ENCODE measurements at regions not wholly inside any gene's neighbourhood (a gene's known extent, or its start where the extent isn't known, plus 50 kb on each side); places are given as distances from the start of the nearest gene placed in this dataset.

DNA sequence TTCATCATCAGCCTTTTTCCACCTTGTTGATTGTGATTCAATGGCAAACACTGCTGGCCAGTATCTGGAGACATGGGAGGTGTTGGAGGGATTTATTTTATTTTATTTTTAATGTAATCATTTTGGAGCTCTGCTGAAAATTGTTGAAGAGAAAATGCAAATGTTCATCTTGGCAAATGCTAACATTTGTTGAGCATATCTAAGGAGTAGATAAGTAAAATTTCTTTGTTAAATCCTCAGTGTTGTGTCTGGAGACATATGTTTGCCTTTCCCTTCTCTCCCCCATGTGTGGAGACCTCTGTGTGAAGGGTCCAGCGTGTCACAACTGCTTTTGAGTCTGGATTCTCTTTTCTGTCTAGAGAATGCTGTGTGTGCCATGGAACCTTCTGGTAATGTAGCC is 300.3 kb downstream of the FZD1 start:
- no peak for DNase-seq (ENCODE audit: extremely low read depth, insufficient read length)
- TF ChIP-seq, protein P1, sequence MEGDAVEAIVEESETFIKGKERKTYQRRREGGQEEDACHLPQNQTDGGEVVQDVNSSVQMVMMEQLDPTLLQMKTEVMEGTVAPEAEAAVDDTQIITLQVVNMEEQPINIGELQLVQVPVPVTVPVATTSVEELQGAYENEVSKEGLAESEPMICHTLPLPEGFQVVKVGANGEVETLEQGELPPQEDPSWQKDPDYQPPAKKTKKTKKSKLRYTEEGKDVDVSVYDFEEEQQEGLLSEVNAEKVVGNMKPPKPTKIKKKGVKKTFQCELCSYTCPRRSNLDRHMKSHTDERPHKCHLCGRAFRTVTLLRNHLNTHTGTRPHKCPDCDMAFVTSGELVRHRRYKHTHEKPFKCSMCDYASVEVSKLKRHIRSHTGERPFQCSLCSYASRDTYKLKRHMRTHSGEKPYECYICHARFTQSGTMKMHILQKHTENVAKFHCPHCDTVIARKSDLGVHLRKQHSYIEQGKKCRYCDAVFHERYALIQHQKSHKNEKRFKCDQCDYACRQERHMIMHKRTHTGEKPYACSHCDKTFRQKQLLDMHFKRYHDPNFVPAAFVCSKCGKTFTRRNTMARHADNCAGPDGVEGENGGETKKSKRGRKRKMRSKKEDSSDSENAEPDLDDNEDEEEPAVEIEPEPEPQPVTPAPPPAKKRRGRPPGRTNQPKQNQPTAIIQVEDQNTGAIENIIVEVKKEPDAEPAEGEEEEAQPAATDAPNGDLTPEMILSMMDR (IDR thresholded peaks at IDR 0.05; ENCODE audit: insufficient read depth, low read length, poor library complexity, severe bottlenecking): no peak
- H3K36me3 ChIP-seq (ENCODE audit: control insufficient read depth, insufficient read depth, low read length): no peaks in the 10 kb centered on the region
- no peaks in the 10 kb centered on the region for H3K27me3 ChIP-seq (replicated peaks; ENCODE audit: control insufficient read depth, insufficient read depth, low read length)
- no peak overlapping the region for H3K4me3 ChIP-seq (replicated peaks; ENCODE audit: low read depth, low read length)

DNA sequence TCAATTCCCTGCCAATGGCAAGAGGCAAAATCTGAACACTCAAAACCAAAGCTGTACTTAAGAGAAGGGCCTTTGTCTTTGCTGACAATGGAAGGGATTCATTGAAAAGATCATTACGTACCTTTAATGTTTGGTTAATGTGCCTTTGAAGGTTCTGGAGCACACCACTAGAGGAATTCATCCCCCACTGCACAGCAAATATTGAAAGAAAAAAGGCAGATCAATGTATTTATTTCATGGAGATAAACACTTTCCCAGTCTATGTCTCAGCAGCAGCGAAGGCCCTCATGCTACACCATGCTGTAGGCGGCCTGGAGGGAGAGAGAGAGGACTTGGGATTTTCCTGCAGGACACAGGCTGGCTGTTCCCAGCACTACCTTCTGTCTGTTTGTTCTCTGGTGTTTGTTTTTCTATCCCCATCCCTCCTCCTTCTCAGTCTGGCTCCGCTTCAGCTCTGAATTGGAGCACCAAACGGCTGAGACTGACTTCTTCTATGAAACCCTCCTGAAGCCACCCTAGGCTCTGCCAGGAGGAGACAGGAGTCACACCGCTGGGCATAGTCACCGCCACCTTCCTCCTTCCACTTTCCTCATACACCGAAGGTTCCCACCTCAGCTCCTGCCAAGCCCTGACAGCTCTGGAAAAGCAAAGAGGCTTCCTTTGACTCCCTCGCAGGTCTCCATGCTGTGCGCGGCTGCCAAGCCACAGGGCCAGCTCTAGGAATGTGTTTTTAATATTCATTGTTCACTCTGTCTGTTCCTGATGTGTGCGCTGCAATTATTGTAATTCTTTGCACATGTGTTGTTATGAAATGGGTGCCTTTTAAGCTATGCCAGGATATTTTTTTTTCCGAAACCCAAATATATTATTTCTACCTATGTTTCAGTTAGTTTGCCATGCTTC is 301.5 kb downstream of the FZD1 start:
- Histone ChIP-seq H3K4me3 (replicated peaks; ENCODE audit: low read depth, low read length) (no peak overlapping the region), H3K27me3 (replicated peaks; ENCODE audit: control insufficient read depth, insufficient read depth, low read length) (no peaks in the 10 kb centered on the region), H3K36me3 (ENCODE audit: control insufficient read depth, insufficient read depth, low read length) (no peaks in the 10 kb centered on the region)
- no peak for DNase-seq (ENCODE audit: extremely low read depth, insufficient read length)
- TF ChIP-seq, protein P1 (IDR thresholded peaks at IDR 0.05; ENCODE audit: insufficient read depth, low read length, poor library complexity, severe bottlenecking): no peak

DNA sequence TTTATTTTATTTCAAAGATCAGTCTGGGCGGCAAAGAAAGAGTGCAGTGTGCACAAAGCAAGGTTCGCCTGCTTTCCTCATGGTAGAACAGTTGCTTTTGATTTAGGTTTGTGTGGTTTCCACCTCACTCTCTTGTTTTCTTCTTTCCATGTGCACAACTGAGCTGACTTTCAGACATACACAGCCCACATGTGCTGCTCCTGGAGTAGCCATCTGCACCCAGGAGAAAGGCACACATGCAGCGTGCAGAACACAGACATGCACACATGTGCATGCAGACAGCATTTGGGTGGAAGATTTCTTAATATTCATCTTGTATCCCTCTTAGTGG is 302.1 kb downstream of the FZD1 start:
- Histone ChIP-seq H3K4me3 (replicated peaks; ENCODE audit: low read depth, low read length) (no peak overlapping the region), H3K36me3 (ENCODE audit: control insufficient read depth, insufficient read depth, low read length) (no peaks in the 10 kb centered on the region), H3K27me3 (replicated peaks; ENCODE audit: control insufficient read depth, insufficient read depth, low read length) (no peaks in the 10 kb centered on the region)
- no peak for DNase-seq (ENCODE audit: extremely low read depth, insufficient read length)
- TF ChIP-seq, protein P1 (IDR thresholded peaks at IDR 0.05; ENCODE audit: insufficient read depth, low read length, poor library complexity, severe bottlenecking): no peak

DNA sequence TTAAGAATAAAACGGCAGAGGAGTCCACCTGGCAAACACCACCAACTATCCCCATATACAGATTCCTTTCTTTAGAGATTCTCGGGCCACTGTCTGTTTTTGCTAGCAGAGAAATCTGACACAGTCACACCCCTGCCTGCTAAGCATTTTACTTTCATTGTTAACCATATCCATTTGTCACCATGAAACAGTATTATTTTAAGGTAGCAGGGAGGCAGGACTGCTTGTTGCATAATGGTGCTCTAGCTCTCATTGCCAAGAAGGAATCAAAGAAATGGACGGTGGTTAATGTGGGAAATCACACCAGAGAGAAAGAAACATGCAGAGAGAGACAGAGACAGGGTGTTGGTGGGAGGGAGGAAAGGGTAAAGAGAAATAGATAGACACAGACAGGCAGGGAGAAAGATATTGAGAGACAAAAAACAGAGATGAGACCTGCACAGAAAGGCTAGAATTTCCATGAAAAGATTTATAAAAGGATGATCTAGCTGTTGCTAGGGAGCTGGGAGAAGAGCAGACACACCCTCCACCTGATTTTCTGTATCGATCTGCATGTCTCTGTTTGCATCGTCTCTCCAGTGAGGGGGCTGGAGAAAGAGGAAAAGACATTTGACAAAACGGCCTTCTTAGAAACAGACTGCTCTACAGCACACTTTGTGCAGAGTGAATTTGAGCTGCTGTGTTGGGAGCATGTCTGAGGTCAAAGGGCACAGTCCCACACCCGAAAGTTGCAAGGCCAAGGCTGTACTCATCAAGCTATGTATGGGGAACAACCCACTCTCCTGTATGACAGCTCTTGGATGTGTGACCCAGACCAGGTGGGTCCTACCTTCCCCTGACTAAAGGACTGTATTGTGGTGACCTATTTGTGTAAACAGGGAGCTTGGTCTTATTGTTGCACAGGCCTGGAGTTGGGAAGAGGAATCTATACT is 303.1 kb downstream of the FZD1 start:
- TF ChIP-seq, protein P1 (IDR thresholded peaks at IDR 0.05; ENCODE audit: insufficient read depth, low read length, poor library complexity, severe bottlenecking): no peak
- no peak overlapping the region for H3K4me3 ChIP-seq (replicated peaks; ENCODE audit: low read depth, low read length)
- no peak for DNase-seq (ENCODE audit: extremely low read depth, insufficient read length)
- H3K27me3 ChIP-seq (replicated peaks; ENCODE audit: control insufficient read depth, insufficient read depth, low read length): no peaks in the 10 kb centered on the region
- no peaks in the 10 kb centered on the region for H3K36me3 ChIP-seq (ENCODE audit: control insufficient read depth, insufficient read depth, low read length)

DNA sequence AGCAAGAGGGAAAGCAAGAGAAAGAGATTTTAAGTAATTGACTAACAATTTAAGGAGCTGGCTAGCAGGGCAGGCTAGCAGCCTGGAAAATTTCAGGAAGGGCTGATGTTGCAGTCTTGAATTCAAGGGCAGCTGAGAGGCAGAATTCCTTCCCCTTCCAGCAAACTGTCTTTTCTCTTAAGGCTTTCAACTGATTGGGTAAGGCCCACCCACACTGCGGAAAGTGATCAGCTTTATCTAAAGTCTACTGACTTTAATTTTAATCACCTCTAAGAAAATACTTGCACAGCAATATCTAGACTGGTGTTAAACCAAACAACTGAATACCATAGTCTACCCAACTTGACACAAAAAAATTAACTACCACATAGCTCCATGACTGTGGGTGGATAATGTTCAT is 303.9 kb downstream of the FZD1 start:
- Histone ChIP-seq H3K36me3 (ENCODE audit: control insufficient read depth, insufficient read depth, low read length) (no peaks in the 10 kb centered on the region), H3K27me3 (replicated peaks; ENCODE audit: control insufficient read depth, insufficient read depth, low read length) (no peaks in the 10 kb centered on the region), H3K4me3 (replicated peaks; ENCODE audit: low read depth, low read length) (no peak overlapping the region)
- TF ChIP-seq, protein P1 (IDR thresholded peaks at IDR 0.05; ENCODE audit: insufficient read depth, low read length, poor library complexity, severe bottlenecking): no peak
- no peak for DNase-seq (ENCODE audit: extremely low read depth, insufficient read length)
